ENCODE measurements at regions not wholly inside any gene's neighbourhood (a gene's known extent, or its start where the extent isn't known, plus 50 kb on each side); places are given as distances from the start of the nearest gene placed in this dataset.
"Not testable (repeated sequence)": the region's sequence is repeated elsewhere in the genome, so short reads cannot be mapped to it uniquely, and the experiment has no call there.

GRCh38 chr6:118705544-118706491, 54.4 kb upstream of the CEP85L start:
- Histone ChIP-seq H3K4me1 (ENCODE audit: control insufficient read depth in 1 of 2, insufficient read depth in 2 of 2, low read length in 2 of 2) (peaks cover 8 to 20% of the 10 kb centered on the region in 2 donors), H3K36me3 (ENCODE audit: control insufficient read depth in 1 of 2, insufficient read depth in 2 of 2, low read length in 2 of 2) (no peaks in the 10 kb centered on the region), H3K27me3 (ENCODE audit: low read depth, low read length) (no peaks in the 10 kb centered on the region), H3K9me3 (ENCODE audit: control insufficient read depth in 1 of 2, low read length in 2 of 2) (no peaks in the 10 kb centered on the region), H3K4me3 (ENCODE audit: low read depth in 1 of 2, low read length in 2 of 2) (no peak overlapping the region), H3K27ac (ENCODE audit: low read length) (no peak overlapping the region)

GRCh38 chr6:118704915-118705314, 53.5 kb upstream of the CEP85L start:
- H3K27ac ChIP-seq (ENCODE audit: low read length) = no peak overlapping the region
- no peaks in the 10 kb centered on the region for H3K36me3 ChIP-seq (ENCODE audit: control insufficient read depth in 1 of 2, insufficient read depth in 2 of 2, low read length in 2 of 2)
- no peak overlapping the region for H3K4me3 ChIP-seq (ENCODE audit: low read depth in 1 of 2, low read length in 2 of 2)
- H3K4me1 ChIP-seq (ENCODE audit: control insufficient read depth in 1 of 2, insufficient read depth in 2 of 2, low read length in 2 of 2) = peaks cover 8 to 20% of the 10 kb centered on the region in 2 donors
- no peaks in the 10 kb centered on the region for H3K9me3 ChIP-seq (ENCODE audit: control insufficient read depth in 1 of 2, low read length in 2 of 2)
- no peaks in the 10 kb centered on the region for H3K27me3 ChIP-seq (ENCODE audit: low read depth, low read length)

GRCh38 chr6:118701260-118701659, 49.9 kb upstream of the CEP85L start:
- not testable (repeated sequence) for H3K9me3 ChIP-seq (ENCODE audit: control insufficient read depth in 1 of 2, low read length in 2 of 2); H3K27ac ChIP-seq (ENCODE audit: low read length); H3K4me3 ChIP-seq (ENCODE audit: low read depth in 1 of 2, low read length in 2 of 2); H3K27me3 ChIP-seq (ENCODE audit: low read depth, low read length); H3K4me1 ChIP-seq (ENCODE audit: control insufficient read depth in 1 of 2, insufficient read depth in 2 of 2, low read length in 2 of 2); H3K36me3 ChIP-seq (ENCODE audit: control insufficient read depth in 1 of 2, insufficient read depth in 2 of 2, low read length in 2 of 2)

Data from muscle layer of duodenum (tissue), 2 donors.